ENCODE measurements at regions not wholly inside any gene's neighbourhood (a gene's known extent, or its start where the extent isn't known, plus 50 kb on each side); places are given as distances from the start of the nearest gene placed in this dataset.

GRCh38 chr10:43938810-43939209, 290.1 kb upstream of the ZNF32 start:
- TF ChIP-seq CTCF (IDR thresholded peaks at IDR 0.05) (no peak), POLR2A (IDR thresholded peaks at IDR 0.05) (no peak)
